CD4-positive, alpha-beta T cell treated with Interleukin-17A for 4 hours (primary cell): ENCODE measurements at regions not wholly inside any gene's neighbourhood (a gene's known extent, or its start where the extent isn't known, plus 50 kb on each side); places are given as distances from the start of the nearest gene placed in this dataset.

ENCODE experiments used
- DNase-seq: peaks from one replicate; pipeline ENCODE4 v3.0.0-alpha.2; 2020; ENCODE audit warnings: mixed read lengths

- DNase-seq: peak; percentile 88
Observed at GRCh38 chr13:40490086-40490758, 176.2 kb downstream of the FOXO1 start.

- no peak for DNase-seq
Observed at GRCh38 chr13:40492511-40492910, 173.9 kb downstream of the FOXO1 start.

- DNase-seq: peak; percentile 44
Observed at GRCh38 chr13:40494513-40494912, 171.9 kb downstream of the FOXO1 start.

DNA sequence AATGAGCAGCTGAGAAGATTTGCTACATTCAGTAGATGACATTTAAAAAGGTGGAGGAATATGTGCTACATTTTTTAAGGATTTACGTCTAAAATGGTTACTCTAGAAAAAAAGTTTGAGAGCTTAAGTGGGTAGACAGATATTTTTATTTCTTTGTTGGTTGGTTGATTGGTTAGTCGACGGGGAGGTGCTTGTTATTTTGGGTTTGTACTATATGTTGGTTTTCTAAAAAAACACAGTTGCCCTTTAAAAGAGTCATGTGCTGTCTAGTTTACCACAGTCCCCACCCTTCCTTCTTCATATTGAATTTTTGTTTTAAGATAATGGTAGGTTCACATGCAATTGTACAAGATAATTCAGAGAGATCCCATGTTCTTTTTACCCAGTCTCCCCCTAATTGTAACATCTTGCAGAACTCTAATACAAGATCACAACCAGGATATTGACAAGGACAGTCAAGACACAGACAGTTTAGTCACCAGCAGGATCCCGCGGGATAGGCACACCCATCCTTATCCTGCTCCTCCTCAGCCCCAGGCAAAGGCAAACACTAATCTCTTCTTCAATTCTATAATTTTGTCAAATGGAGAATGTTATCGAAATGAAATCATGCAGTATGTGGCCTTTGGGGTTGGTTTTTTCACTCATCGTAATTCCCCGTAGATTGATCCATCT, 171.4 kb downstream of the FOXO1 start:
- peak; percentile 49 for DNase-seq

- no peak for DNase-seq
Observed at GRCh38 chr13:40495621-40496001, 170.8 kb downstream of the FOXO1 start.

GRCh38 chr13:40496035-40496810, 170.2 kb downstream of the FOXO1 start:
- DNase-seq: no peak

GRCh38 chr13:40498461-40498860, 168.0 kb downstream of the FOXO1 start:
- DNase-seq: no peak

GRCh38 chr13:40502236-40502635, 164.2 kb downstream of the FOXO1 start:
- DNase-seq: no peak

DNA sequence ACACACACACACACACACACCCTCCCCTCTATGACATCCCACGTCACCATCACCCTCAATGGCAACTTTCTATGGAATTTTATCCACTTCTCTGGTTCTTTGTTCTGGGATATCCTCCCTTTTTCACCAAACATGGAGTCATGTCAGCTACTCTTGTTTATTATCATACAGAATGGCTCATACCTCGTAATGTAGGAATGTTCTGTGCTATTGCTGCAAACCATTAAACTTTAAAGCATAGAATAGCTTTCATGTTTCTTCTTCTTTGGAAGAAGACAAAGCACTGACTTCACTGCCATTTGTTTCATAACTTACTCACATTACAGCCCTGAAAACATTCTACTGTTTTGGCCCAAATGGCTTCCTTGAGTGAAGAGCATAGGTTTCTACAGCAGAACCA, 163.4 kb downstream of the FOXO1 start:
- DNase-seq: no peak

- DNase-seq: no peak
Observed at GRCh38 chr13:40503966-40504591, 162.4 kb downstream of the FOXO1 start.

DNA sequence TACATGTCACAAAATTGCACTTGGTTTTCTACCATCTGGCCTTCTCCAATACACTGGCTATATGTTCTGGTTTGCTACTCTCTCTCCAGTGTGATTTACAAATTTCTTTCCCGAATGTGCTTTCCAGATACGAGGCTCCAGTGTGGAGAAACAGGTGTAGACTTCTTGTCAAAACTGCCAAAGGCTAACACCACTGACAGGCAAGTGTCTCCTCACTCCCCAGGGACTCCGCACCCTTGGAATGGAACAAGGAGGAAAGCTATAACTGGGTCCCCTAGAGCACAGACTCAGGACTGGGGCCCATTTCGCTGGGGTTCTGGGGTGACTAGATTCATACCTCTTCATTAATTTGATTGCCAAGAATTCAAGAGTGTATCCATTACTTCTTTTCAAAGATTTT, 161.8 kb downstream of the FOXO1 start:
- DNase-seq: no peak

DNA sequence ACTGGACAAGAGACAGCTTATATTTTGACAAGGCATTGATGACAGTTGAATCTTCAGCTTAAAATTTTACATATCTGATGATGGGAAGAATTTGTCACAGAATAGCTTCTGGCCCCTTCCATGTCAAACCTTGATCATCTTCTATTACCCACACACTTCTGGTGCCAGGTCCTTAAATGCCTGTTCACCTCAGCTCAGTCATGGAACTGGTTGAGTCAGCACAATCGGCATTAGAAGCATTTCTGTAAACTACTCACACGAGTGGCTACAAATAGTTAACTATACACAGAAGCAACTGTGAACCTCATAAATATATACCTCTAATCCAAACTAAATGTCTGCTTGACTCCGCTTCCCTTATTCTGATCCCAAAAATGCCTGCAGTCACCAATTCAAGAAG, 161.2 kb downstream of the FOXO1 start:
- DNase-seq: no peak
